Activated CD4-positive, CD25-positive, alpha-beta regulatory T cell treated with anti-CD3 and anti-CD28 coated beads, Interleukin-2, amount 50 U/mL, for 24 hours (primary cell): ENCODE measurements at regions not wholly inside any gene's neighbourhood (a gene's known extent, or its start where the extent isn't known, plus 50 kb on each side); places are given as distances from the start of the nearest gene placed in this dataset.
"Not testable (repeated sequence)": the region's sequence is repeated elsewhere in the genome, so short reads cannot be mapped to it uniquely, and the experiment has no call there.

ENCODE experiments used
- ATAC-seq, 2 donors: fragments of 150-1000 bp; cut with Tn5 transposase; one replicate each; pipeline ENCODE4 v1.10.0; 2021; ENCODE audit warnings: mild to moderate bottlenecking in 1 of 2, moderate library complexity in 1 of 2

DNA sequence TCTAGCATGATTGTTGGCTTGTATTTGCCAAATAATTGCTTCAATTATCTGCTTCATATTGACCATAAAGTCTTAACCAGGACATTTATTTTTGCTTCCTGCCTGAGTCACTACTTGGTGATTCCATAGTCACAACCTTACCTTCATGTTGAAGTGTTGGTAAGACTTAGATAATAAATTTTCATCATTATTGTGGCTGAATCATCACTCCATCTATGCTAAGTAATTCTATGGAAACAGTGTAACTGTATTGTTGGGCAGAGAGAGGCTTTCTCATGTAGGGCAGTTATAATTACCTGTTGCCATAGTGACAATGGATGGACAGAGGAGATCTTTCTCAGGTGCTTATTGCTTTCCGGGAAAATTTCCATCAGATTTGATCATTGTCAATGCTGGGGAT is 330.7 kb upstream of the LRRC3B start:
- ATAC-seq: no peak

- no peak for ATAC-seq
These were observed 329.8 kb upstream of the LRRC3B start for GRCh38 chr3:26292780-26293179.

- ATAC-seq: no peak
These were observed 329.2 kb upstream of the LRRC3B start for GRCh38 chr3:26293329-26293844.

GRCh38 chr3:26307192-26307591 is 315.4 kb upstream of the LRRC3B start:
- no peak for ATAC-seq

- ATAC-seq: no peak
These were observed 314.8 kb upstream of the LRRC3B start for GRCh38 chr3:26307787-26308186.

DNA sequence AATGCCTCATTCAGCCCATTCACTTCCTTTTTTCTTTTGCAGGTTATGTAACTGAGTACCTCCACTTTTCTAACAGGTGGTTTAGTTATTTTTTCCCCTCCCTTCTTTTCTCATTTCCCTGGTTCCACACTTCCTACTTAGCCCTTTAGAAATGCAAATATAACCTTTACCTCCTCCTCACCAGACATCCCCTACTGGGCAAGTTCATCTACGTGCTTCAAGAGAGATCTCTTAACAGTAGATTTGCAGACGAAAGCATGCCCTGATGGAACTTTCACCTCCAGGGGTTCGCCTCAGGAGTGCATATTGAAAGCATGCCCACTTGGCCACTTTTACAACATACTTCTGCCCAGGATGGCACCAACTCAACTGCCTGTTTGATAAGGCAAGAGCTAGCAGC is 314.1 kb upstream of the LRRC3B start:
- no peak for ATAC-seq

- ATAC-seq: not testable (repeated sequence)
These were observed 313.0 kb upstream of the LRRC3B start for GRCh38 chr3:26309536-26309935.

GRCh38 chr3:26312816-26313215 is 309.8 kb upstream of the LRRC3B start:
- ATAC-seq: no peak

- no peak for ATAC-seq
These were observed 306.1 kb upstream of the LRRC3B start for GRCh38 chr3:26316472-26316871.

DNA sequence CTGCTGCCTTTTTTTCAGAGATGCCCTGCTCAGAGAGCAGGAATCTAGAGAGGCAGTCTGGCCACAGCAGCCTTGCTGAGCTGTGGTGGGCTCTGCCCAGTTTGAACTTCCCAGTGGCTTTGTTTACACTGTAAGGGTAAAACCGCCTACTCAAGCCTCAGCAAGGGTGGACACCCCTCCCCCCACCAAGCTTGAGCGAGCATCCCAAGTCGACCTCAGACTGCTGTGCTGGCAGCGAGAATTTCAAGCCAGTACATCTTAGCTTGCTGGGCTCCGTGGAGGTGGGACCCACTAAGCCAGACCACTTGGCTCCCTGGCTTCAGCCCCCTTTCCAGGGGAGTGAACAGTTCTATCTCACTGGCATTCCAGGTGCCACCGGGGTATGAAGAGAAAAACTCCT is 298.8 kb upstream of the LRRC3B start:
- ATAC-seq: not testable (repeated sequence)

DNA sequence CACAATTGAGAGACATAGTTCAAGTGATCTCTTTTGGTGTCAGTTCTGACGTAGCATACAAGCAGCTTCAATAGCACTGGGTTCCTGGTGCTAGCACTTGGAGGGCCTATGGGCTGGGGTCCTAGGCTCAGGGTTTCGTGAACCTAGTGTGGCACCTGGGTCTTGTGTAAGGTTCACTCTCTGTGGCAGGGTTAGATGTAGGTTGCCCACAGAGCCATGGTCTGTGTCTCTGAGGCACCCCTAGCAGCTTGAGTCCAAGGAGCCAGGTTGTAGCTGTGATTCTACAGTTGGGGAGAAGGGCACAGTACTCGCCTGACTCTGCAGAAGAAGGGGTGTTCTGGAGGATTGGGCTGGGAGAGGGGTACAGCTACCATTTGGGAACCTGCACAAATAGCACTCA is 282.6 kb upstream of the LRRC3B start:
- ATAC-seq: no peak

GRCh38 chr3:26343647-26344046 is 278.9 kb upstream of the LRRC3B start:
- ATAC-seq: no peak

GRCh38 chr3:26345613-26346012 is 277.0 kb upstream of the LRRC3B start:
- no peak for ATAC-seq

DNA sequence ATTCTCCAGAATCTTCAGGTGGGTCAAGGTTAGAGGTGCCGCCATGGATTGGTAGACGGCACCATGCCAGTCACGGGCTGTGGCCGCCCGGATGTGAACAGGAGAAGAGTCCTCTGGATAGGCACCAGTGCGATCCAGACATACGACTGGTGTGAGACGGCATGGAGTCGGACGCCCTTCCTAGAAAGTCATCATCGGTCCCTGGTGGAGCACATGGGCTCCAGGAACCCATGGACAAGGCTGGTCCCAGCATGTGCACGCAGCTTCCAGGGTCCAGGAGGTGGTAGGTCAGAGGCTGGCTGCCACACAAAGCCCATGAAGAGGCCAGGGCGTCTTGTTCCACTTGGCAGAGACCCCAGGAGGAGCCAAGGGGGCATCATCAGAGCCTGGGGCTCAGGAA is 276.1 kb upstream of the LRRC3B start:
- ATAC-seq: no peak

DNA sequence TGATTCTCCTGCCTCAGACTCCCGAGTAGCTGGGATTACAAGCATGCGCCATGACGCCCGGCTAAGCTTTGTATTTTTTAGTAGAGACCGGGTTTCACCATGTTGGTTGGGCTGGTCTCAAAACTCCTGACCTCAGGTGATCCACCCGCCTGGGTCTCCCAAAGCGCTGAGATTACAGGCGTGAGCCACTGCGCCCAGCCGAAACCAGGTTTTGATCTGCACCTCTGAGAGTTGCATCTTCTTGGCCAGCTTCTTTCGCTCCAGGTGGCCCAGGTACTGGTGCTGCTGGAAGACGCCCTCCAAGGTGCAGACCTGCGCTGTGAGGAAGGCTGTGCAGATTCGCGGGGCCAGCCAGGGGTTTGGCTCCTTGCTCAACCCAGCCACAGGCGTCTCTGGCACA is 275.4 kb upstream of the LRRC3B start:
- no peak for ATAC-seq

GRCh38 chr3:26350853-26351252 is 271.7 kb upstream of the LRRC3B start:
- no peak for ATAC-seq

- ATAC-seq: no peak
These were observed 269.5 kb upstream of the LRRC3B start for GRCh38 chr3:26353097-26353496.

DNA sequence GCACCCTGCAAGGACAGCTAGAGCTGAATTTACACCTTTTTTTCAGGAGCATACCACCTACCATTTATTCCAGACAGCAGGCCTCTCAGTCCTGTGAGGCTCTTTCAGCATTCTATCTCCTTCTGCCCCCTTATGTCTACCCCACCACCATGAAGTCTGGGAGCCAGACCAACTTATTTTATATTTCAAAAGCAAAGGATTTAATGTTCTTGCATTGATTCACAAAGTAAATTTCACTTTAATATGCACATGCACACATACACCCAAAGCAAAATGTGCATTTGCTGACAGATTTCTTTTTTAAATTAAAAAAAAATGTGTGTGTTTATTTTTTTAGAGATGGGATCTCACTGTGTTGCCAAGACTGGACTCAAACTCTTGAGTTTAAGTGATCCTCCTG is 264.2 kb upstream of the LRRC3B start:
- no peak for ATAC-seq

DNA sequence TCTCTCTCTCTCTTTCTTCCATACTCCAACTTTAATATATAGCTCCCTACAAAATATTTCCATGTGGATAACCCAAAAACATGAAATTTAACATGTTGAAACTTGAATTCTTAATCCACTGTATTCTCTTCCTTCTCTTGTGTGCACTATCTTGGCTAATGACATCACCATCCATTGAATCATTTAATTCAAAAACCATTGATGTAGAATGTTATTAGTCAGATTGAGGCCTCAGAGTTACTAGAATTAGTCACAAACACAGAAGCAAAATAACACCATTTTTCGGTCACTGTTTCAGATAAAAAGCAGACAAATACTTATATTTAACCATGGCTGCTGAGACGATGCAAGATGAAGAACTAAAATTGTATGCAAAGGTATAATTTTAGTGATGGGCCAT is 256.9 kb upstream of the LRRC3B start:
- ATAC-seq: no peak

GRCh38 chr3:26368312-26368711 is 254.3 kb upstream of the LRRC3B start:
- ATAC-seq: no peak

DNA sequence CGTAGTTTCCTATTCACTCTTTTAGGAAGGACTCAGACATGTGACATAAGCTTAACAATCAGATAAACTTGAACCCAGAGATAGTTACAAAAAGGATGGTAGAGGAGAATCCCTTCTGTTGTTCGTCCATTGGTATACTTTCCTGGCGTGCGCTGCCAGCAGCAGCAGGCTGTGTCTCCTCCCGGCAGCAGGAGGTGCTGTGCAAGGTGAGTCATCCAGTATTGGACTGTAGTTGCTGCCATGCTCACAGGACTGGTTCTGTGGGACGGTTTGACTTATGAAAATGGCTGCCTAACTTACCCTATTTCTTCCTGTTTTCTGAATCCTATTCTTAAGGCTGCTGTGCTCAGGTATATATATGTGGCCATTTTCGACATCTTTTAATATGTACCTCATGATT is 253.4 kb upstream of the LRRC3B start:
- ATAC-seq: no peak

GRCh38 chr3:26375843-26376530 is 246.6 kb upstream of the LRRC3B start:
- ATAC-seq: no peak

GRCh38 chr3:26381411-26381810 is 241.2 kb upstream of the LRRC3B start:
- no peak for ATAC-seq

DNA sequence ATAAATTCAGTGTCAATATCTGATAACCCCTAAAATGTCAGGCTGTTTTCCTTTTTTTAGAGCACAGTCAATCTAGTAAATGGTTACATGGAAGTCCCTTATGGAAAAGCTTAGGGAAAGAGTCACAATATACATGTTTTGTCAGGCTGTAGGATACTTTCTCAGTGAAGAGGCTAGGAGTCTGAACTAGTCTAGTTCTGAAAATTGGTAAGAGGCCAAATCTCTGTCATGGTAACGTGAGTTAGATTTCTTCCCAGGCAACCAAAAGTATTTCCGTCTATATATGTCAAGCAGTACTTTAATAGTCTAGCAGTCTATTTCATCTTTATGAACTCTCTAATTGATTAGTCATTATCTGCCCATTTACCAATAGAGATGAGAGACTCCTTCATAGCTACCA is 215.9 kb upstream of the LRRC3B start:
- no peak for ATAC-seq

GRCh38 chr3:26418553-26418952 is 204.0 kb upstream of the LRRC3B start:
- no peak for ATAC-seq
